COLO668 (cell line): ENCODE measurements at regions not wholly inside any gene's neighbourhood (a gene's known extent, or its start where the extent isn't known, plus 50 kb on each side); places are given as distances from the start of the nearest gene placed in this dataset.

Experiments
- DNase-seq: peaks from one replicate; lab custom pipeline; 2025; ENCODE audit not compliant: unreplicated experiment; lab: John Stamatoyannopoulos, UW

- DNase-seq, result no peak
Observed at GRCh38 chr10:130425169-130425568, 289.0 kb downstream of the GLRX3 start.

- no peak for DNase-seq
Observed at GRCh38 chr10:130425881-130426435, 289.8 kb downstream of the GLRX3 start.

- DNase-seq, result no peak
Observed at GRCh38 chr10:130427216-130427722, 291.1 kb downstream of the GLRX3 start.

DNA sequence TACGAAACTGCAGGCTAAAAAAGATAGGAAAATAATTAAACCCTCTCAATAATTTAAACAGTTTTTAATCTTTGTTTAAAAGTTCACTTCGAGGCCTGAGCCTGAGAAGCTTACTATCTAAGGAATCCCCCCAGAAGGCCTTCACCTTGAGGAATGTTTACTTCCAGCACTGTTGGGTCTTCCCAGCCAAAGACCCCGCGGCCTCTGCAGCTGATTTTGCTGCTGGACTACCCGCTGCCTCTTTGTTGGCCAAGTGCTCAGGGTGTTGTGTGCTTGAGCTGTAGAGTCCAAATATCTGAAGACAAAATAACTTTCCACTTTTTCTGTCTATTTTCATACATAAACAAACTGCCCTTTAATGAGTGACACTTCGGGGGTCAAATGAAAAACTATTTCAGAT is 292.7 kb downstream of the GLRX3 start:
- DNase-seq, result no peak

DNA sequence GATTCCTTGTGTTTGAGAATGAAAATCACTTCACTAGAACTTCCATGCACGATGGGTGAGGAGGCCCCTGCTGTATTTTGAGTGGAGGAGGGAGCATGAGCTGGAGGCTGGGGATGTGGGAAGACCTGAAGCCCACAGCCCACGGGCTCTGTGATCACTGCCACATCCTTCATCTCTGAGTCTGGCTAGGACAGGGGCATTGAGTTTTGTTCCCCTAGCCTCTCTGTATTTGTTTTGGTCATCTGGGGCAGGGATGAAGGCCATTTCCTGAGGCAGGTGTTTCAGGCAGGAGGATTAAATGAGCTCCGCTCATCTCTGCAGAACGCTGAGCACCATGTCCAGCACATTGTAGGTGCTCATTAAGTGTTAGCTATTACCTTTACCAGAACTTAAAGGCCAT is 293.6 kb downstream of the GLRX3 start:
- no peak for DNase-seq

GRCh38 chr10:130430291-130430690 is 294.1 kb downstream of the GLRX3 start:
- no peak for DNase-seq

- DNase-seq, result no peak
Observed at GRCh38 chr10:130430852-130431704, 294.9 kb downstream of the GLRX3 start.

DNA sequence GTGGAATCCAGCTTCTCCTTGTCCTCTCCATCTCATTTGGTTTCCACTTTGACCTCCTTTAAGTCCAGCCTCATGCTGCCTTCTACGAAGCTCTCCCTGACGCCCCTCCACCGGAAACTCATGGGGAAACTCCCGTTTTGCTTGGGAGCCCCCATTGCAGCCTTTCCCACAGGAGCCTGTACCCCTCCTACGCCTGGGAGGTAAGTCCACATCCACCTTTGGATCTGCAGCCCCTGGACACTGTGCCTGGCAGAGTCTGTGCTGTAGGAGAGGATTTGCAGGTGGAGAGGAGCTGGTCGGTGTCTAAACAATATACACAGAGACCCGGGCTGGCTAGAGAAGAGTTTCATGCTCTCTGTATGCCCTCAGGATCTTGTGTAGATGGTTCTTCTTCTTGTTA is 296.1 kb downstream of the GLRX3 start:
- DNase-seq, result no peak

- no peak for DNase-seq
Observed at GRCh38 chr10:130432850-130433249, 296.7 kb downstream of the GLRX3 start.

DNA sequence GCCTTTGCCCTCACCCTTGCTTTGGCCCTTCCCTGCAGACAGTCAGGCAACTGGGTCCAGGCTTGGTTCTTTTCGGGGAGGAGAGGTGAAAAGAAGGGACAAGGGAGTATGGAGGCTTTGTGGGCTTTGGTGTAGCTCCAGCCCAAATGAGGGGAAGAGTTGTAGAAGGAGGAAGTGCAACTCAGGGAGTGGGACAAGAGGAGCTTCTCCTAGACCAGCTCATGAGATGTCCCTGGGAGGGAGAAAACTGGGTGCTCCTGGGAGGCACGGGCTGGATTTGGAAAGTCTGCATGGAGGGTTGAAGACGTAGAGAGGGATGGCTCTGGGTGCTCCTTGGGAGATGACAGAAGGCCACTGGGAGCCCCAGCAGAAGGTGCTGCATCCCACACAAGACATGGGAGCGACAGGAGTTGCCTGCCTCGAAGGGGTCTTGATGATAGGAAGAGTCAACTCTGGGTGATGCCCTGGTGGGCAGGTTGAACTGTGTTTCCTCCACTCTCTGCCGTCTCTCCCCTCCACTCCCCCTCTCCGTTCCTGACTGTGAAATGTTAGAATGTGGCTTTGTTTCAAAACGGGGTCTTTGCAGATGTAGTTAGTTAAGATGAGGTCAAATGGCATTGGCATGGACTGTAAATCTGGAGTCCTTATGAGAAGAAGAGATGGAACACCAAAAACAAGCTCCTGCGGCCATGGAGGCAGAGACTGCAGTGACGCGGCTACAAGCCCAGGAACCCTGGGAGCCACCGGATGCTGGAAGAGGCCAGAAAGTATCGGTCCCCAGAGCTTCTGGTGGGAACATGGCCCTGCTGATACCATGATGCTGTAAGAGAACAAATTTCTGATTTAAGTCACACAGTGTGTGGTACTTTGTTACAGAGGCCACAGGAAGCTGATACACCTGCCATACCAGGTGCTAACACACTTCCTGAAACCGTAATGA is 298.5 kb downstream of the GLRX3 start:
- DNase-seq, result no peak

- no peak for DNase-seq
Observed at GRCh38 chr10:130435961-130436360, 299.8 kb downstream of the GLRX3 start.

DNA sequence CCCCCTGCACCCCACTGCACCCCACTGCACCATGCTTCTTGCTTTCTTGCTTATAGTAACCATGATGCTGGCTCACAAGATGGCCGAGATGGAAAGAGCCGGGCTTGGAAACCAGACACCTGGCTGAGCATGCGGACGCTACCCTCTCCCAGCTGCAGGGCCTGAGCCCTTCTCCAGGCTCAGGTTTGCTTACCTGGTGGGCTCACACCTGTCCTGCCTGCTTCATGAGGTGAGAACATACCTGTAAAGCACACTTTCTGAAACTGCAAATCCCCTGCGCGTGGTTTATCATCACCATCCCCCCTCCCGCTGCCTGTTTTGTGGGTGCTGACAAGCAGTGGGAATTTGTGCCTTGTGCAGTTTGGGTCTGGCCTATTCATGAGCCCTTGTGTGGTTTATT is 302.7 kb downstream of the GLRX3 start:
- no peak for DNase-seq

DNA sequence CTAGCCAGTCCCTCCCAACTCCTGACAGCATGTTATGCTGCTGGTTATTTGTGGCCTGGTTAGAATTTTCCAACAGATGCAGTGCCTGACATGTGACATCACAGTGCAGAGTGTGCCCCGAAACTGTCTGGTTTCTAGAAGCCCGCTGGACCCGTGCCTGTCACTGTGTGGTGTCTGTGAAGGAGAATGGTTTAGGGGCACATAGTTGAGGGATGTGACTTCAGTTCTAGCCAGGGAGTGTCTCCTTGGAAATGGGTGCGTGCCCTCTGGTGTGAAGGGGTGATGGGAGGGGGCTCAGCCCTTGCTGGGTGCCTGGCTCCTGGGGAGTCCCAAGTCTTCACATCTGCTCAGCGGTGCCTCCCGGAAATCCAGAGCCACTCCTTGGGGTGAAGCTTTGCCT is 303.6 kb downstream of the GLRX3 start:
- DNase-seq, result no peak

GRCh38 chr10:130440494-130440893 is 304.3 kb downstream of the GLRX3 start:
- no peak for DNase-seq

DNA sequence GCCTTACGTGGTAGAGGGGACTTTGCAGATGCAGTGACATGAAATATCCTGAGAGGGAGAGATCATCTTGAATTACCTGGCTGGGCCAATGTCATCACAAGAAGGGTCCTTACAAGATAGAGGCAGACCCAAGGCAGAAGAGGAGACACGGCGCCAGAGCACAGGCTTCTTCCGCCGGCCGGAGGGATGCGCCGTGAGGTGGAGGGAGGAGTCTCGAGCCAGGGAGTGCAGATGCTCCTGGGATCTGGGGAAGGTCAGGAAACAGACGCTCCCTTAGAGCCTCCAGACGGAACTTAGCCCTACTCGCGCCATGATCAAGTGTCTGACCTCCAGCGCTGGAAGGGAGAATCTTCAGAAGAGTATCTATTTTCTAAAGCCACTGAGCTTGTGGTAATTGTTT is 304.8 kb downstream of the GLRX3 start:
- DNase-seq, result no peak

DNA sequence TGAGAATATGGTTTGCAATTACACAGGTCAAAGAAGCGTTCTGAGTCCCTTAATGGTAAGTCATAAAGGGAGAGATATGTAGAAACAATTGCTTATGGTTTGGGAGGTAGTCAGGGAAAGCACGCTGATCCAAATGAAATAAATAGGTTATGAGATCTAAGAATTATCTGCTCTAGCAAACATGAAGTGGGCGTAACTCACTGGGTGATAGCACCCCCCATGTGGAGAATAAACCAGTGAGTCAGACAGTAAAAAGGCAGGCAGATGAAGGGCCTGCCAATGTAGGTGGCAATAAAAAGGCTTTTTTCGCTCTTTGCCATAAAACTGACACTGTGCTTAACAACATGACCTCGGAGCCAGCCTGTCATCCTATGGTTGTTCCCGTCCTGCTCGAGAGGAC is 306.9 kb downstream of the GLRX3 start:
- no peak for DNase-seq

DNA sequence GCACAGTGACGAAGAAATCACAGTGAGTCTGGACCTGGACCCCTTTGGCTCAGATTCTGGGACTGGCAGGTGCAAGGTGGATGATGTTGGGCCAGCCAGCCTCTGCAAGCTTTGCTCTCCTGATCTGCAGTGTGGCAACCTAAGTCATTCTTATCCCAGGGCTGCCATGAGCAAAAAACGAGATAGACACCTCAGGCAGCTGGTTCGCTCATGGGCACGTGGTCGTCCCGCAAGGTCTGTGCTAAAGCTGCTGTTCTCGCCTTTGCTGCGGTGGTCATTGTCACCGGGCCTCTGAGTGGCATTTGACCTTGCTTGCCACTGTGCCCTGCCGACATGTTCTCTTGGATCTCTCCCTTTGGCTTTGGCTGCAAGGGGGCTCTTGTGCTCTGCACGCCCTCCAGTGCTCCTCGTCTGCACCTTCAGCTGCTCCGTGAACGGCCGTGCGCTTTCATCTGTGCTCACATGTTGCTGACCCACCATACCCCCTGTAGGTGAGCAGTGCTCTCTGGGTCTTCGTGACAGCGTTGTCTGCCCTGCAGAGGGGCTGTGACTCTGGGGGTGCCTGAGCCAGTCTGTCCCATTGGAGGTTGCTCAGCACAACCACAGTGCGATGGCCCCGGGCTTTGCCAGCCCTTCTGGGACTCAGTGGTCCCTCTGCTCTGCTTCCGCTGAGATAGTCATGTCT is 317.0 kb downstream of the GLRX3 start:
- DNase-seq, result no peak

DNA sequence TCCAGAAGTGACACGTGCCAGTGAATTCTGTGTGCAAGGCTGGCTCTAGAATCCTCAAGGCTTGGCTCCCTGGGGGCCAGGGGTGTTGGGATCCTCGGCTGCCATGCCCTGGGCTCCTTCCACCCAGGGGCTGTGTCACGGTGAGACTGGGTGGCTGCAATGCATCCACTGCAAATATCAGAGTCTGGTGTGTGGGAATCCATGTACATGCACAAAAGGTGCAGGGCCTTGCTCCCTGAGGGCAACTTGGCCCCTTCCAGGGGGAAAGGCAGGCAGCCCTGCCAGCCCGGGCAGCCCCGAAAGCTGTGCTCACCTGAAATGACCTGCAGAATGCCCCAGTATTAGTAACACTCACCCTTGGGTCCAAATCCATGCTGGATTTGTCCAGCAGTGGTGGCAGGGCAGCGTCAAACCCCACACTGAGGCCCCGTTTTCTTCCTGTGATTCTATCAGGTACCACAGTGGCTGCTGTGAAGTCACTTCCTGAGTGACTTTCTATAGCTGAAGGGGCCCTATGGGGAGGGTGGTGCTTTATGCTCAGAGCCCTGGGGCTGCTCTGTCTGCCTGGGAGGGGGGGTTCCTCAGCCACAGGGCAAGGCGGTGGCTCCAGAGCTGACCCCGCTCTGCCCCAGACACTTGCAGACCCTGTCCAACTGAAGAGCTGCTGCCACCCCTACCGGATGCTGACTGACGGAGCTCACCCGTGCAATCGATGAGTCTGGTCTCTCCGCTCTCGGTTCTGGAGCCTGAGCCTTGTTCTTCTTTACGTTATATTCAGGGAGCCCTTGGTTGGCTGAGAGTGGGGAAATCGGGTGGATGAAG is 317.7 kb downstream of the GLRX3 start:
- no peak for DNase-seq

DNA sequence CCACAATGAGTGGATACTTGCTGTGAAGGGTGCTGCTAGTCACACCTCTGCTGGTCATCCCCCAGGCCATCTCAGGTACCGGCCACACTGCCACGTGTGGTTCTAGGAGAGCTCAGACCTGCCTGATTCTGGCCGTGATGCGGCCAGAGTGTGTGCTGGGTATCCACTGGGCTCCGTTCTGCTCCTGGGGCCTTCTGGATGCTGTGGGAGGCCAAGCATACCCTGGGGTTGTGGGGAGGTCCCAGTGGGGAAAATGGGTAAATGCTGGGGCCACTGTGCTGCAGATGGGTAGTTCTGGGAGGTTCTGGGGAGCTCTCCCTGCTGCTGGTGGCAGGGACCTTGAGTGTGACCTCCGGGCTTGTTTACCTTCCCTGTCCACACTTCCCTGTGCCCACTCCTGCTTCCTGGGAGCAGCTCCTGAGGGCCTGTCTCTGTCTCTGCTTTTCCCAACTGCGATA is 318.4 kb downstream of the GLRX3 start:
- no peak for DNase-seq

- DNase-seq, result no peak
Observed at GRCh38 chr10:130455111-130455695, 319.0 kb downstream of the GLRX3 start.
